Fibroblast of pulmonary artery (primary cell): ENCODE measurements at regions not wholly inside any gene's neighbourhood (a gene's known extent, or its start where the extent isn't known, plus 50 kb on each side); places are given as distances from the start of the nearest gene placed in this dataset.

Source experiments
- DNase-seq: peaks from one replicate; pipeline ENCODE4 v3.0.0-alpha.2; 2010; ENCODE audit warnings: low read depth
- H3K4me3 ChIP-seq: replicated peaks from 2 replicates; pipeline ENCODE4 v1.5.1; 2011; ENCODE audit warnings: low read depth, mild to moderate bottlenecking, control low read depth, low read length, moderate library complexity
- TF ChIP-seq, protein P1 (sequence below): IDR thresholded peaks from 2 replicates; pipeline ENCODE4 v1.5.1; 2011; ENCODE audit warnings: mild to moderate bottlenecking, control low read depth, low read length, inconsistent platforms; ENCODE audit errors: missing control alignments

DNA sequence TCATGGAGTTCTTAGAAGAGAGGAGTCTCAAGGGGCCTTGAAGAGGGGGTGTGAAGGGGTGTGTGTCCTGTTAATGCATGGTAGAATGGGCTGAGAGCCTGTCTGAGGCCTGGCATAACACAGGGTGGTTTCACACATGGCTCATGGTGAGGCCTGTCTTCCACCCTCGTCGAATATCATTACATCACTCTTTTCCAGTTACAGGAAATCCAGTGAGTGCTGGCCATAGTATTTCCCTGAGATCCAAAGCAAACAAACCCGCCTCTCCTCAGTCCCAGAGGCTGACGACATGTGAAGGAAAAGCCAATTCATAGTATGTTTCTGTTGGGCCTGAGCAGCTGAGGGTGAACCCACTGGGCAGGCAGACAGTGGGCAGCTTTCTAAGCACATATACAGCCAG, 159.4 kb upstream of the NR3C1 start:
- TF ChIP-seq, protein P1, sequence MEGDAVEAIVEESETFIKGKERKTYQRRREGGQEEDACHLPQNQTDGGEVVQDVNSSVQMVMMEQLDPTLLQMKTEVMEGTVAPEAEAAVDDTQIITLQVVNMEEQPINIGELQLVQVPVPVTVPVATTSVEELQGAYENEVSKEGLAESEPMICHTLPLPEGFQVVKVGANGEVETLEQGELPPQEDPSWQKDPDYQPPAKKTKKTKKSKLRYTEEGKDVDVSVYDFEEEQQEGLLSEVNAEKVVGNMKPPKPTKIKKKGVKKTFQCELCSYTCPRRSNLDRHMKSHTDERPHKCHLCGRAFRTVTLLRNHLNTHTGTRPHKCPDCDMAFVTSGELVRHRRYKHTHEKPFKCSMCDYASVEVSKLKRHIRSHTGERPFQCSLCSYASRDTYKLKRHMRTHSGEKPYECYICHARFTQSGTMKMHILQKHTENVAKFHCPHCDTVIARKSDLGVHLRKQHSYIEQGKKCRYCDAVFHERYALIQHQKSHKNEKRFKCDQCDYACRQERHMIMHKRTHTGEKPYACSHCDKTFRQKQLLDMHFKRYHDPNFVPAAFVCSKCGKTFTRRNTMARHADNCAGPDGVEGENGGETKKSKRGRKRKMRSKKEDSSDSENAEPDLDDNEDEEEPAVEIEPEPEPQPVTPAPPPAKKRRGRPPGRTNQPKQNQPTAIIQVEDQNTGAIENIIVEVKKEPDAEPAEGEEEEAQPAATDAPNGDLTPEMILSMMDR: no peak
- DNase-seq: peak; percentile 94
- no peak overlapping the region for H3K4me3 ChIP-seq

DNA sequence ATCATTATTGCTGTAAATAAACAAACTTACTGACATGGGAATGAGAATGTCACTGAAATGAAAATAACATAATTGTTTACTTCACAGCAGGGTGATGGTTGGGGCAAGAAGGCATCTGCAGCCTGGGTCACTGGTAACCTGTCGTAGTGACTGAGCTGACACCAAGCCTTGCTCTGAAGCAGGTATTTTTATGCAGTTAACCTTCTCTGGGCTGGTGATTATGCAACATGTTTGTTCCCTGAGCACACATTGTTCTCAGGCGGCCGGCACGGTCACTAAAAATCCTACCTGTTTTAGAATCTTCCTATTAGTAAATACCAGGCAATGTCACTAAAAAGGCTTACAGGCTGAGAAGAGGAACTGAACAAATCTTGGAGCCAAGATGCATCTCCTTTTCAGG, 157.7 kb upstream of the NR3C1 start:
- no peak overlapping the region for H3K4me3 ChIP-seq
- DNase-seq: no peak
- TF ChIP-seq, protein P1: no peak

GRCh38 chr5:143560378-143560777, 156.9 kb upstream of the NR3C1 start:
- TF ChIP-seq, protein P1: no peak
- DNase-seq: no peak
- no peak overlapping the region for H3K4me3 ChIP-seq

DNA sequence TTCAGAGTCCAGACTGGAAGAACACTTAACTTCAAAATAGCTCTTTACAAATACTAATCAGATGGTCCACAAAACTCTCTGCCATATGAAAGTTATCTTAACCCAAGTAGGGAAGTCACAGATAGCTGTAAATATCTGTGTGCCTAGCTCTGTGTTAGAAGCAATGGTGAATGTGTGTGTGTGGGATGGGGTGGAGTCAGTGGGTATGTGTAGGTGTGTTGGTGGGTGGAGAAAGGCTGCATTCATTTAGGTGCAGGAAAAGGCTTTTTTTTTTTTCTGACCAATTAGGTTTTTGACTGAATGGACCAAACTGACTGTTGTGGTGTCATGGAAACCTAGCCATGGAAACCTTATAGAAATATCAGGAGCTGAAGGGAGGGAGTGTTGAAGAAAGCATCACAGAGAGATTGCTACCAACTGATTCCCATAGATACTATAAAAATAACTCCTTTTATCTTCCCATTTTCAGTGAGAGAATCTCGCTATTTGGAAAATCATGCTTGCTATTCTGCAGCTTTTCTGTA, 156.2 kb upstream of the NR3C1 start:
- TF ChIP-seq, protein P1: no peak
- DNase-seq: no peak
- H3K4me3 ChIP-seq: no peak overlapping the region

- TF ChIP-seq, protein P1: no peak
- DNase-seq: no peak
- no peak overlapping the region for H3K4me3 ChIP-seq
Observed at GRCh38 chr5:143558048-143558447, 154.6 kb upstream of the NR3C1 start.

DNA sequence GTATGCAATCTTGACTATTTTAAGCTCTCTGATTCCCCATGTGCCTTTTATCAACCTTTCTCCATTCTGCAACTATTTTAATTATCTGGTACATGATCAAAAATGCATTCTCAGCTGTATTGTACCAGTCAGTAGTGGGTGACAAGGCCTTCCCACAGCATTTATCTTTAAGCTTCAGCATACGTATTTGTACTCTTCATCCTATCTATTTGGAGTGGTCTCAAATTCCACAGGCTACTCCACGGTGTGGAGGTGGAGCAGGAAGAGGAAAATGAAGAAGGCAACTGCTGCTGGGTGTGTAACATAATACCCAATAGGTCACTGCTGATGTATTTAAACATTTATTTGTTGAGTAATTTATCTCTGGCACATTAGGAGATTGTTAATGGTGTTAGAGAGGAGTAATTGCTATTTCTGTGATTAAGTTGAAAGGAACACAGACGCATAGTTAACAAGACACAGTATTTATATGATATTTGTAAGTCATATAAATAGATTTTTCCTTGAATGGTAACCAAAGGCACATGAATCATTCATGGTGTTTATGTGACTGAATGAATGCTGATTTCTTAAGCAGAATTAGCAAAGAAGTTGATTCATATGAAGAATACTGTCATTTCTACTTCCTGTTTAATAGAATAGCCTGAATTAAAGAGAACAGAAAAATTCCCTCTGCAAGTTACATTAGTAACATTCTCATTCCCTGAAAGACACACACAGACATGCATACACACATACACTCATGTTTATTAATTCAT, 153.8 kb upstream of the NR3C1 start:
- no peak overlapping the region for H3K4me3 ChIP-seq
- DNase-seq: peak; percentile 62
- TF ChIP-seq, protein P1: no peak
